IgD-negative memory B cell (primary cell): ENCODE measurements at regions not wholly inside any gene's neighbourhood (a gene's known extent, or its start where the extent isn't known, plus 50 kb on each side); places are given as distances from the start of the nearest gene placed in this dataset.

Experiments
- H3K27ac Mint-ChIP-seq, 3 donors: one replicate each; pipeline ENCODE4 v1.8.0; 2020 to 2022; ENCODE audit warnings: mild to moderate bottlenecking in 3 of 3, mixed read lengths in 3 of 3, moderate library complexity in 1 of 3
- H3K27me3 Mint-ChIP-seq: one replicate; pipeline ENCODE4 v1.8.0; 2021; ENCODE audit warnings: mixed read lengths
- H3K36me3 Mint-ChIP-seq: one replicate; pipeline ENCODE4 v1.8.0; 2020; ENCODE audit warnings: mild to moderate bottlenecking, mixed read lengths
- H3K4me1 Mint-ChIP-seq, 3 donors: one replicate each; pipeline ENCODE4 v1.8.0; 2020 to 2022; ENCODE audit warnings: mixed read lengths in 3 of 3, mild to moderate bottlenecking in 1 of 3
- H3K4me3 Mint-ChIP-seq, 4 donors: one replicate each; pipeline ENCODE4 v1.8.0; 2020 to 2022; ENCODE audit warnings: mild to moderate bottlenecking in 4 of 4, mixed read lengths in 4 of 4, moderate library complexity in 3 of 4
- H3K9me3 Mint-ChIP-seq, 3 donors: one replicate each; pipeline ENCODE4 v1.8.0; 2020 to 2021; ENCODE audit warnings: mixed read lengths in 3 of 3, mild to moderate bottlenecking in 1 of 3

GRCh38 chr14:78090864-78091263 is 79.3 kb upstream of the NRXN3 start:
- H3K36me3 Mint-ChIP-seq, result no peaks in the 10 kb centered on the region
- H3K4me3 Mint-ChIP-seq, result no peak overlapping the region
- H3K4me1 Mint-ChIP-seq, result no peaks in the 10 kb centered on the region
- H3K27ac Mint-ChIP-seq, result no peak overlapping the region
- H3K9me3 Mint-ChIP-seq, result peaks cover 0 to 4% (median 3%) of the 10 kb centered on the region in 3 donors
- peaks cover 11% of the 10 kb centered on the region for H3K27me3 Mint-ChIP-seq

- no peak overlapping the region for H3K27ac Mint-ChIP-seq
- H3K36me3 Mint-ChIP-seq, result no peaks in the 10 kb centered on the region
- H3K4me1 Mint-ChIP-seq, result no peaks in the 10 kb centered on the region
- peaks cover 11% of the 10 kb centered on the region for H3K27me3 Mint-ChIP-seq
- H3K4me3 Mint-ChIP-seq, result no peak overlapping the region
- H3K9me3 Mint-ChIP-seq, result peaks cover 0 to 4% (median 3%) of the 10 kb centered on the region in 3 donors
Measured at GRCh38 chr14:78091361-78091760, 78.8 kb upstream of the NRXN3 start.

GRCh38 chr14:78092040-78092439 is 78.1 kb upstream of the NRXN3 start:
- peaks cover 11% of the 10 kb centered on the region for H3K27me3 Mint-ChIP-seq
- peaks cover 0 to 4% (median 3%) of the 10 kb centered on the region in 3 donors for H3K9me3 Mint-ChIP-seq
- H3K4me3 Mint-ChIP-seq, result no peak overlapping the region
- no peaks in the 10 kb centered on the region for H3K36me3 Mint-ChIP-seq
- no peak overlapping the region for H3K27ac Mint-ChIP-seq
- no peaks in the 10 kb centered on the region for H3K4me1 Mint-ChIP-seq

GRCh38 chr14:78103271-78103670 is 66.9 kb upstream of the NRXN3 start:
- peaks cover 2% of the 10 kb centered on the region for H3K27me3 Mint-ChIP-seq
- H3K36me3 Mint-ChIP-seq, result no peaks in the 10 kb centered on the region
- H3K4me3 Mint-ChIP-seq, result no peak overlapping the region
- no peak overlapping the region for H3K27ac Mint-ChIP-seq
- H3K4me1 Mint-ChIP-seq, result no peaks in the 10 kb centered on the region
- peaks cover 0 to 6% (median 0%) of the 10 kb centered on the region in 3 donors for H3K9me3 Mint-ChIP-seq

DNA sequence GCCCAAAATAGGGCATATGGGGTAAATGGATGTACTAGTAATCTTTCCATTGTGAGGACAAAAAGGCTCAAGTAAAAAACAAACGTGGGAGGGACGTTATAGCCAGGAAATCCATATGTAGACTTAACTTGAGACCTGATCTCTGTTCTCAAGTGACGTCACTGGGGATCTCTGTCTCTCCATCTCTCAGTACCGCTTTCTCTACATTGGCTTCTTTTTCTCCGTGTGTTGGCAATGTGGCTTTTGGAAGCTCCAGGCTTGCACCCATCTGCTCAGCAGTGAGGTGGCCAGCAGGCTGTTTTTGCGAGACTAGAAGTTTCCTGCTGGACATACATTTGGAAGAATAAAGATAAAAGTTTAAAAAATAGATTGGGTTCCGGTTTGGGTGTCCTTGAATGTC is 66.0 kb upstream of the NRXN3 start:
- Mint-ChIP-seq H3K36me3 (no peaks in the 10 kb centered on the region), H3K9me3 (peaks cover 0 to 7% (median 1%) of the 10 kb centered on the region in 3 donors), H3K27me3 (no peaks in the 10 kb centered on the region), H3K4me3 (no peak overlapping the region), H3K4me1 (no peaks in the 10 kb centered on the region), H3K27ac (no peak overlapping the region)

DNA sequence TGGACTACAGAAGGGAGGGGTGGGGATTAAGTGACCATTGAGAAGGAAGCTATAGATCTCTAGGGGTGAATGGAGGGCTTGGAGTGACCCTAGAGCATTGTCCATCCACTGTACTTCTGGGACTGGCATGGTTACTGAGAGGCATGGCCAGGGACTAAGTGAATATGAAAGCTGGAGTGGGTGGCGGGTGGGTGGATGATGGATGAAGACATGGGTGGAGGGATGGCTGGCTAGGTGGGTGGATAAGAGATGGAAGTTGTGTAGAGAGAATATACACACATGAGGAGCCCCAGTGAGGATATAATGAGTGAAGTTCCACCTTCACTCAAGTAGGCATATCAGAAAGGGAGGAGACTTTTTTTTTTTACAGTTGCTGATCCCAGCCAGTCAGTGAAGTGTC is 65.5 kb upstream of the NRXN3 start:
- no peaks in the 10 kb centered on the region for H3K36me3 Mint-ChIP-seq
- H3K4me3 Mint-ChIP-seq, result no peak overlapping the region
- no peaks in the 10 kb centered on the region for H3K4me1 Mint-ChIP-seq
- H3K9me3 Mint-ChIP-seq, result peaks cover 0 to 7% (median 1%) of the 10 kb centered on the region in 3 donors
- no peaks in the 10 kb centered on the region for H3K27me3 Mint-ChIP-seq
- no peak overlapping the region for H3K27ac Mint-ChIP-seq

DNA sequence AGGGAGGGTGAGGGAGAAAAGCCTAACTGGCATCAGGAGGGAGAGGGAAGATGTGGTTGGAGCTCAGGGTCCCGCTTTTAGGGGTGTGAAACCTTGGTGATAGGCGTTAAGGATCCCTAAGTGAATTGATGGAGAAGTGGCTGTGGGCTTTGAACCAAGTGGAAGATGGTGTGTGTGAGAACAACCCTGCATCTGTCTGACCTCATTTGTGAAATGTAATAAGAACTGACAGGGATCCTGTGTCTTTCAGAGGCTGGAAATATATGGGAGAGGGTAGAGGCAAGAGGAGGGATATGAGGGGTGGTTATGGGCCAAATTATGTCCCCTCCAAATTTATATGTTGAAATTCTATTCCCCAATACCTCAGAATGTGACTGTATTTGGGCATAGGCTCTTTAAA is 63.8 kb upstream of the NRXN3 start:
- Mint-ChIP-seq H3K9me3 (peaks cover 1 to 11% (median 1%) of the 10 kb centered on the region in 3 donors), H3K4me3 (no peak overlapping the region), H3K4me1 (no peaks in the 10 kb centered on the region), H3K36me3 (no peaks in the 10 kb centered on the region), H3K27me3 (no peaks in the 10 kb centered on the region), H3K27ac (no peak overlapping the region)

DNA sequence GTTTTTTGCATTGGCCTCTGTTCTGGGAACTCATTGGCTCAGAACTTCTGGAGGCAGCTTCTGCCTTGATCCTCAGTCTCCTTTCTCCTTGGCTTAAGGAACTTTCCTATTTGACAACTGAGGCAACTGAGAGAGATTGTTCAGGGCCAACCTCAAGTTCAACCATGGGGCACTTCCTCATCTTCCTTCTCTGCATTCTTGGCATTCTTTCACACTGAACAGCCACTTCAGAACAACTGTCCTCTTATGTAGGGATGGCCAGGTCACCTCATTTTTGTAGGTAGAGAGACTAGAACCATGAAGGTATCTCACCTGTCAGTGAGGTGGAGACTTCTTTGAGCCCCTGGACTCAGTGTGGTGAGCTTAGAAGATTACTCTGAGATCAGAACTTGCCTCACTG is 63.0 kb upstream of the NRXN3 start:
- no peaks in the 10 kb centered on the region for H3K4me1 Mint-ChIP-seq
- H3K9me3 Mint-ChIP-seq, result peaks cover 1 to 11% (median 3%) of the 10 kb centered on the region in 3 donors
- H3K27me3 Mint-ChIP-seq, result no peaks in the 10 kb centered on the region
- H3K4me3 Mint-ChIP-seq, result no peak overlapping the region
- no peaks in the 10 kb centered on the region for H3K36me3 Mint-ChIP-seq
- no peak overlapping the region for H3K27ac Mint-ChIP-seq

DNA sequence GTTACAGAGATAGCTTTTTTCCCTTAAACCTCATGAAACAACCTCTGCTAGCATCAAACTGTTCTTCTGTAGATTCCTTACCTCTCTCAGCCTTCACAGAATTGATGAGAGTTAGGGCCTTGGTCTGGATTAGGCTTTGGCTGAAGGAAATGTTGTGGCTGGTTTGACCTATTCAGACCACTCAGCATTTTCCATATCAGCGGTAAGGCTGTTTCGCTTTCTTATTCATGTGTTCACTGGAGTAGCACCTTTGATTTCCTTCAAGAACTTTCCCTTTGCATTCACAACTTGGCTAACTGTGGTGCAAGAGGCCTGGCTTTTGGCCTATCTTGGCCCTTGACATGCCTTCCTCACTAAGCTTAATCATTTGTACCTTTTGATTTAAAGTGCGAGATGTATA is 50.7 kb upstream of the NRXN3 start:
- Mint-ChIP-seq H3K27ac (no peak overlapping the region), H3K9me3 (peaks cover 3 to 5% (median 5%) of the 10 kb centered on the region in 3 donors), H3K4me1 (no peaks in the 10 kb centered on the region), H3K4me3 (no peak overlapping the region), H3K27me3 (peaks cover 2% of the 10 kb centered on the region), H3K36me3 (no peaks in the 10 kb centered on the region)
